ENCODE measurements at regions not wholly inside any gene's neighbourhood (a gene's known extent, or its start where the extent isn't known, plus 50 kb on each side); places are given as distances from the start of the nearest gene placed in this dataset.

- no peak for TF ChIP-seq CTCF (IDR thresholded peaks at IDR 0.05; ENCODE audit: low read depth, low read length)
- no peak for DNase-seq (ENCODE audit: low read depth in 2 of 2)
- no peak overlapping the region for H3K4me3 ChIP-seq (replicated peaks in 1 of 2; ENCODE audit: low read depth in 2 of 2, low read length in 2 of 2)
These were observed 491.0 kb downstream of the SNAPC1 start for GRCh38 chr14:62253171-62253570.

GRCh38 chr14:62253911-62254310, 491.7 kb downstream of the SNAPC1 start:
- no peak for TF ChIP-seq CTCF (IDR thresholded peaks at IDR 0.05; ENCODE audit: low read depth, low read length)
- peak; percentile 23 to 35 for DNase-seq (ENCODE audit: low read depth in 2 of 2)
- H3K4me3 ChIP-seq (replicated peaks in 1 of 2; ENCODE audit: low read depth in 2 of 2, low read length in 2 of 2): no peak overlapping the region

GRCh38 chr14:62269204-62269603, 507.0 kb downstream of the SNAPC1 start:
- peak; percentile 1 to 46 for DNase-seq (ENCODE audit: low read depth in 2 of 2)

GRCh38 chr14:62270236-62270635, 508.0 kb downstream of the SNAPC1 start:
- no peak overlapping the region for H3K4me3 ChIP-seq (replicated peaks in 1 of 2; ENCODE audit: low read depth in 2 of 2, low read length in 2 of 2)
- DNase-seq (ENCODE audit: low read depth in 2 of 2): no peak
- no peak for TF ChIP-seq CTCF (IDR thresholded peaks at IDR 0.05; ENCODE audit: low read depth, low read length)

More at GRCh38 chr14:62269204-62269603, 507.0 kb downstream of the SNAPC1 start:
- H3K4me3 ChIP-seq (replicated peaks in 1 of 2; ENCODE audit: low read depth in 2 of 2, low read length in 2 of 2): no peak overlapping the region
- TF ChIP-seq CTCF (IDR thresholded peaks at IDR 0.05; ENCODE audit: low read depth, low read length): no peak

- no peak for DNase-seq (ENCODE audit: low read depth in 2 of 2)
- no peak for TF ChIP-seq CTCF (IDR thresholded peaks at IDR 0.05; ENCODE audit: low read depth, low read length)
- no peak overlapping the region for H3K4me3 ChIP-seq (replicated peaks in 1 of 2; ENCODE audit: low read depth in 2 of 2, low read length in 2 of 2)
These were observed 518.1 kb downstream of the SNAPC1 start for GRCh38 chr14:62280366-62280765.

GRCh38 chr14:62283837-62284236, 521.6 kb downstream of the SNAPC1 start:
- TF ChIP-seq CTCF (IDR thresholded peaks at IDR 0.05; ENCODE audit: low read depth, low read length): no peak
- DNase-seq (ENCODE audit: low read depth in 2 of 2): no peak
- no peak overlapping the region for H3K4me3 ChIP-seq (replicated peaks in 1 of 2; ENCODE audit: low read depth in 2 of 2, low read length in 2 of 2)

- peak in 1 of 2 donors; percentile 46 for DNase-seq (ENCODE audit: low read depth in 2 of 2)
- no peak for TF ChIP-seq CTCF (IDR thresholded peaks at IDR 0.05; ENCODE audit: low read depth, low read length)
- H3K4me3 ChIP-seq (replicated peaks in 1 of 2; ENCODE audit: low read depth in 2 of 2, low read length in 2 of 2): no peak overlapping the region
These were observed 527.3 kb downstream of the SNAPC1 start for GRCh38 chr14:62289471-62289870.

Measured in cardiac fibroblast (primary cell).